HG03280 (cell line): ENCODE measurements at regions not wholly inside any gene's neighbourhood (a gene's known extent, or its start where the extent isn't known, plus 50 kb on each side); places are given as distances from the start of the nearest gene placed in this dataset.
"Not testable (repeated sequence)": the region's sequence is repeated elsewhere in the genome, so short reads cannot be mapped to it uniquely, and the experiment has no call there.

Experiments used
- ATAC-seq: cut with Tn5 transposase; IDR thresholded peaks from one replicate; pipeline ENCODE4 v1.9.1; 2021; ENCODE audit warnings: mild to moderate bottlenecking, moderate library complexity; ENCODE audit not compliant: unreplicated experiment

- ATAC-seq: no peak
Measured at GRCh38 chr22:49408102-49408836, 419.4 kb downstream of the BRD1 start.

- no peak for ATAC-seq
Measured at GRCh38 chr22:49406879-49407587, 420.6 kb downstream of the BRD1 start.

GRCh38 chr22:49406047-49406650 lies 421.5 kb downstream of the BRD1 start:
- no peak for ATAC-seq

- no peak for ATAC-seq
Measured at GRCh38 chr22:49405590-49405989, 422.1 kb downstream of the BRD1 start.

- ATAC-seq: no peak
Measured at GRCh38 chr22:49404576-49405241, 423.0 kb downstream of the BRD1 start.

- no peak for ATAC-seq
Measured at GRCh38 chr22:49404020-49404419, 423.7 kb downstream of the BRD1 start.

GRCh38 chr22:49403102-49403501 lies 424.6 kb downstream of the BRD1 start:
- no peak for ATAC-seq

GRCh38 chr22:49402169-49402568 lies 425.5 kb downstream of the BRD1 start:
- no peak for ATAC-seq

- no peak for ATAC-seq
Measured at GRCh38 chr22:49400941-49401598, 426.6 kb downstream of the BRD1 start.

GRCh38 chr22:49400136-49400940 lies 427.3 kb downstream of the BRD1 start:
- ATAC-seq: no peak

GRCh38 chr22:49398646-49399045 lies 429.0 kb downstream of the BRD1 start:
- no peak for ATAC-seq

- no peak for ATAC-seq
Measured at GRCh38 chr22:49398115-49398514, 429.6 kb downstream of the BRD1 start.

- ATAC-seq: no peak
Measured at GRCh38 chr22:49396817-49397216, 430.9 kb downstream of the BRD1 start.

GRCh38 chr22:49395617-49396016 lies 432.1 kb downstream of the BRD1 start:
- no peak for ATAC-seq

- ATAC-seq: not testable (repeated sequence)
Measured at GRCh38 chr22:49395062-49395461, 432.6 kb downstream of the BRD1 start.

GRCh38 chr22:49394116-49394785 lies 433.4 kb downstream of the BRD1 start:
- ATAC-seq: no peak

GRCh38 chr22:49393526-49393925 lies 434.1 kb downstream of the BRD1 start:
- no peak for ATAC-seq

- ATAC-seq: no peak
Measured at GRCh38 chr22:49392841-49393510, 434.7 kb downstream of the BRD1 start.

- no peak for ATAC-seq
Measured at GRCh38 chr22:49392247-49392646, 435.4 kb downstream of the BRD1 start.
